ENCODE measurements at regions not wholly inside any gene's neighbourhood (a gene's known extent, or its start where the extent isn't known, plus 50 kb on each side); places are given as distances from the start of the nearest gene placed in this dataset.

- no peak overlapping the region for H3K4me3 ChIP-seq (ENCODE audit: low read length)
- no peak for DNase-seq (ENCODE audit: low read depth, low spot score)
Measured at GRCh38 chr1:229812148-229812547, 186.1 kb downstream of the URB2 start.

DNA sequence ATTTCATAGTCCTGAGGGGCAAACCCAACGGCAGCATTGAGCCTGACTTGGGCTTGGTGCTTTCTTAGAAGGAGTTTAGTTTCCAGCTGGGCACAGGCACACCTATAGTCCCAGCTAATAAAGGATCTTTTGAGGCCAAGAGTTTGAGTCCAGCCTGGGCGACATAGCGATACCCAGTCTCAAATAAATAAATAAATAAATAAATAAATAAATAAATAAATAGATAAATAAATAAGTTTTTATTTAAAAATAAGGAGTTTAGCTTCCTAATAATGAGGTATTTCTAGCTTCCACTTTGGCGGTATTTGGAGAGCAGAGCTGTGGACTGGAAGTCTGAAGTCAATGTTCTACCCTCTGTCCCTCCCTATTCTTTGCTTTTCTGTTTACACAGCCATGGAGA is 186.6 kb downstream of the URB2 start:
- DNase-seq (ENCODE audit: low read depth, low spot score): no peak

GRCh38 chr1:229815076-229815475 is 189.0 kb downstream of the URB2 start:
- H3K4me3 ChIP-seq (ENCODE audit: low read length): no peak overlapping the region
- no peak for DNase-seq (ENCODE audit: low read depth, low spot score)

More for the DNA sequence above, 186.6 kb downstream of the URB2 start:
- H3K4me3 ChIP-seq (ENCODE audit: low read length): no peak overlapping the region

- H3K4me3 ChIP-seq (ENCODE audit: low read length): no peak overlapping the region
- DNase-seq (ENCODE audit: low read depth, low spot score): no peak
Measured at GRCh38 chr1:229815961-229816360, 189.9 kb downstream of the URB2 start.

- H3K4me3 ChIP-seq (ENCODE audit: low read length): no peak overlapping the region
- DNase-seq (ENCODE audit: low read depth, low spot score): no peak
Measured at GRCh38 chr1:229817936-229818335, 191.9 kb downstream of the URB2 start.

DNA sequence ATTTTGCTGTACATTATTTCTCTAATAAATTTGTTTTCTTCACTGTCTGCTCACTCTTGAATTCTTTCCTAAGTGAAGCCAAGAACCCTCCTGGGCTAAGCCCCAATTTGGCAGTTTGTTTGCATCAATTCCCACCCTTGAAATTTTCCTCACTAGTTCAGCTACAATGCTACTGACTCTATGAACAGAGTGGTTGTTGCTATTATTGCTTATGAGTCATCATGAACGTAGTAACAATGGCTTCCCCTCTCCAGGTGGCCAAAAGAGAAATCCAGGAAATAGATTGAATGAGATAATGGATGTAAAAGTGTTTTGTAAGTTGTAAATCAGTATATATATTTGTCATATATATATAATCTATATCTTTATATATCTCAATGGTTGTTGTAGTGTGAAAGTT is 193.0 kb downstream of the URB2 start:
- H3K4me3 ChIP-seq (ENCODE audit: low read length): no peak overlapping the region
- no peak for DNase-seq (ENCODE audit: low read depth, low spot score)

DNA sequence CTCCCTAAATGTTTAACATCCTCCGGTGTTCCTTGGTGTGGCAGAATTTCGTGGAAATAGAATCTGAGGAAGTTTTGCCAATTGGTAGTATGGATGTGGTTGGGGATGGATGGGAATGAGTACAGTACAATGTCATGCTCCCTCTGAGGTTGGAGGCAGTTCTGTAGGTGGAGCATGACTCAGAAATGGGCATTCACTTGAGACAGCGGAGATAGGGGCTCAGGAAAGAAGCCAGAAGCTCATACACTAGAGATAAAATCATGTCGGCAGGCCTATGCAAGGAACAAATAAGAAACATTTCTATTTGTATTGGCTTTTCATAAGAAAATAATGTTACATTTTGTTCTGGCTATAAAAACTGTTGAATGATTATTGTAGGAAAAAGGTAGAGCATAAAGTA is 196.0 kb downstream of the URB2 start:
- H3K4me3 ChIP-seq (ENCODE audit: low read length): no peak overlapping the region
- DNase-seq (ENCODE audit: low read depth, low spot score): no peak

DNA sequence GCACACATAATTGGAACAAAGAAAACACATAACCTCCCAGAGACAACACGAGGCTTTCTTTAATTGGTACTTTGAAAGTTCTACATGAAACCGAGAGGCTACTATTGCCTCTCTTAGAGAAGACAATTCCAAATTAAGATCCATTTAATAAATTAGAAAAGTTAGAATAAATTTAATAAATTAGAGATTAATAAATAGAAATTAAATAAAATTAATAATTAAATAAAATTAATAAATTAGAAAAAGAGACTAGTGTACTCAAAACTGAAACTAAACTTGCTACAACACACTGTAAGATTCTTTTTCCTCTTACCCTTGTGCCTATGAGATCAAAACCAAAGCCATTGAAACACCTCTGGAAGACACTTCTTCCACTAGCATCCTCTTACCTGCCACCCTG is 199.0 kb downstream of the URB2 start:
- no peak overlapping the region for H3K4me3 ChIP-seq (ENCODE audit: low read length)
- DNase-seq (ENCODE audit: low read depth, low spot score): no peak

- no peak overlapping the region for H3K4me3 ChIP-seq (ENCODE audit: low read length)
- no peak for DNase-seq (ENCODE audit: low read depth, low spot score)
Measured at GRCh38 chr1:229828461-229828860, 202.4 kb downstream of the URB2 start.

DNA sequence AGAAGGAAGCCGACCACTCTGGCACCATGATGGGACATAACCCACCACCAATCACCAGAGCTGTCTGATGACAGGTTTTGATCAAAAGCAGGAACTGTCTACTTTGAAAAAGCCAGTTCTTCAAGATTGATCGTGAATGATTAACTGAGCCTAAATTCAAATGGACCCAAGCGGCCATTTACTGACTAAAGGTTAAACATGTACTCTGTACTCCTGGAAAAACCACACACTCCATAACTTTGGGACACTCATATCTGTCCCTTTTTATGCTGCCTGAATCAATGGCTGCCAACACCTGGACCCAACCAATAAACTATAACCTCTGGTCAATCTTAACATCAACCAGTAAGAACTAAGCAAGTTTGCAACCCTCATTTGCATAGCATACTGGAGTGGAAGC is 206.6 kb downstream of the URB2 start:
- no peak for DNase-seq (ENCODE audit: low read depth, low spot score)
- no peak overlapping the region for H3K4me3 ChIP-seq (ENCODE audit: low read length)

- no peak overlapping the region for H3K4me3 ChIP-seq (ENCODE audit: low read length)
- no peak for DNase-seq (ENCODE audit: low read depth, low spot score)
Measured at GRCh38 chr1:229834230-229834629, 208.2 kb downstream of the URB2 start.

GRCh38 chr1:229835226-229835625 is 209.2 kb downstream of the URB2 start:
- no peak overlapping the region for H3K4me3 ChIP-seq (ENCODE audit: low read length)
- no peak for DNase-seq (ENCODE audit: low read depth, low spot score)

DNA sequence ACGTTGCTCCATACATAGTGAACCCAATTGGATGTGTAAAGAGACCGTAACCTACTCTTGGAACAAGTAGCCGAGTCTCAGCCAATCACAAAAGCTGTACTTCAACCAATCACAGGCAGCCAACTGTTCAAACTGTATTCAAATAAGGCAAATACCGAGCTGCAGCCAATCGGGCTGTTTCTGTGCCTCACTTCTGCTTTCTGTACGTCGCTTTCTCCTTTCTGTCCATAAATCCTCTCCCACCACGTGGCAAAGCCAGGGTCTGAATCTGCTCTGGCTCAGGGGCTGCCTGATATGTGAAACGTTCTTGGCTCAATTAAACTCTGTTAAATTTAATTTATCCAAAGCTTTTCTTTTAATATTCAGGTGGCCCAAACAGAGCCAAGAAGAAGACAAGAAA is 210.3 kb downstream of the URB2 start:
- DNase-seq (ENCODE audit: low read depth, low spot score): no peak
- H3K4me3 ChIP-seq (ENCODE audit: low read length): no peak overlapping the region

- DNase-seq (ENCODE audit: low read depth, low spot score): no peak
- H3K4me3 ChIP-seq (ENCODE audit: low read length): no peak overlapping the region
Measured at GRCh38 chr1:229838204-229838603, 212.2 kb downstream of the URB2 start.

DNA sequence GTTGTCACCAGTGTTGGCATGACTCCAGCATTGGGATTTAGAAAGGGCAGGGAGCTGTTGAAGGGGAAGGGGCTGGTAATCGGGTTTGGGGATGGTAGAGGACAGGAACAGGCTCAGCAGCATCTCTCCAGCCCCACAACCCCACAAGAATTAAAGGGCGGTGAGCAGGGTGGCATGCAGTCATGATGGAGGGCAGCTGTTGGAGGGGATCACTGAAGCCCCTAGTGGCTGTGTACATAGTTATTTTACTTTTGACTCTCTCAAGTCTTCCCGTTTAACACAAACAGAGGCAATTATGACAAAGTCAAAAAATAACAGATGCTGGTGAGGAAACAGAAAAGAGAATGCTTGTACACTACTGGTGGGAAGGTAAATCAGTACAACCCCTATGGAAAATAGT is 213.8 kb downstream of the URB2 start:
- H3K4me3 ChIP-seq (ENCODE audit: low read length): no peak overlapping the region
- no peak for DNase-seq (ENCODE audit: low read depth, low spot score)

- DNase-seq (ENCODE audit: low read depth, low spot score): no peak
- H3K4me3 ChIP-seq (ENCODE audit: low read length): no peak overlapping the region
Measured at GRCh38 chr1:229841230-229841629, 215.2 kb downstream of the URB2 start.

DNA sequence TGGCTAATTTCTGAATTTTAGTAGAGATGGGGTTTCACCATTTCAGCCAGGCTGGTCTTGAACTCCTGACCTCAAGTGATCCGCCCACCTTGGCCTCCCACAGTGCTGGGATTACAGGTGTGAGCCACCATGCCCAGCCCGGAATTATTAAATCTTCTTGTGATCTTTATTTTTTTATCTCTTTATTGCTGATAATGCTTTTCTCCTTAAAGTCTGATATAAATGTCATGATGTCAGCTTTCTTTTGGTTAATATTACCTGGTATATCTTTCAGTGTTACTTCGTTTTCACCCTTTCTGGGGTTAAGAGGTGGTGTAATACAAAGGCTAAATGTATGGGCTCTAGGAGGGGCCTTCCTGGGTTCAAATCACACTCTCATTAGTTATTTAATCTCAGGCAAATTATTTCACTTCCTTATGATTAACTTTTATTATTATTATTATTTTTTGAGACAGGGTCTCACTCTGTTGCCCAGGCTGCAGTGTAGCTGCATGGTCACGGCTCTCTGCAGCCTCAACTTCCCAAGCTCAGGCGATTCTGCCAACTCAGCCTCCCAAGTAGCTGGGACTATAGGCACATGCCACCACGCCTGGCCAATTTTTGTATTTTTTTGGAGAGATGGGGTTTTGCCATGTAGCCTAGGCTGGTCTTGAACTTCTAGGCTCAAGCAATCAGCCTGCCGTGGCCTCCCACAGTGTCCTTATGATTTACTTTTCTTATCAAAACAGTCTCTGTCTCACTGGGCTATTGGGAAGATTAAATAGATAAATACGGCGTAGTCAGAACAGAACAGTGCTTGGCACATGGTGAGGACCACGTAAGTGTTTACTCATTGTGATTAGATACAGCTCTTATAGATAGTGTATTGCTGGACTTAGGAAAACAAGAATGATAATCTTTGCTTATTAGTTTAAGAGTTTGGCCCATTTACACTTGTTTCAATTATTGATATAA is 216.5 kb downstream of the URB2 start:
- no peak overlapping the region for H3K4me3 ChIP-seq (ENCODE audit: low read length)
- DNase-seq (ENCODE audit: low read depth, low spot score): no peak

DNA sequence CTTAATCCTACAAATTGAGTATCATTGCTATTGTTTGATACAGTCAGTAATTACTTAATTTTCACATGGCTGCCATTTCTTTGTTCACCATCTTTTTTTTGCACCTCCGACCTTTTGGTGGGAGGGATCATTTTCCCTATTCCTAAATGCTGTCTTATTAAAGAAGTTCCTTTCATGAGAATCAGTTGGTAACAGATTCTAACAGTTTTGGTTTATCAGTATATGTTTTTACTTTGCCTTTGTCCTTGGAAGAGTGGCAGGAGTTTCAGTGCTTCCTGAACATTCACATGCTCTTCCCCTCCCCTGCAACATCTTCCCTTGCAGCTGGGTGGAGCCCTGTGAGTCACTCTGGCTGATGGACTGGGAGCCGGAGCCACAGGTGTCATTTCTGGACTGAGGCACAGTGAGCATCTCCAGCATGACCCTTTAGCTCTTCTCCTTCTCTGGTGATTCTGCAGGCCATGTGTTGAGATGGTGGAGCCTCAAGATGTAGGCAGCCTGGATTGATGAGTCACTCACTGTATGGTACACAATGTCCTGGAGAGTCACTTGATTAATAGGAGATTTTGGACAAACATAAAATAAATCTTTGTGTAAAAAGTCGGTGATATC is 217.7 kb downstream of the URB2 start:
- no peak for DNase-seq (ENCODE audit: low read depth, low spot score)

DNA sequence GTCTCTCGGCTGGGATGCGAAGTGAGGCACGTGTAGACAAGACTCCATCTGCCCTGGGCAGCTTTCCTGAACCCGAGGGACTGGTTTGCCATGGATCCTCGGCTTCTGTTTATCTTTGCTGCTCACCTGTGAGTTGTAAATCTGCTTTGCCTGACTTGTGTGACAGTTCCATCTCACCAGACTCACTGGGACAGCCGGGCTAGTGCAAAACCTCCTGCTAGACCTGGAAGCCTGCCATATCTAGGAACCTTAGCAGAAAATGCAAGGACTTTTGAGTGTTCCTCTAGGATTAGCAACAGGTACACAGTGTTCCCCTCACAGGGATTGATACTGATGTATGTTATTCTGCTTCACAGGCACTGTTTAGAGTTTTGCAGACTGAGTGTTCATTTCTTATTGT is 218.6 kb downstream of the URB2 start:
- no peak overlapping the region for H3K4me3 ChIP-seq (ENCODE audit: low read length)
- no peak for DNase-seq (ENCODE audit: low read depth, low spot score)

More for the DNA sequence above, 217.7 kb downstream of the URB2 start:
- H3K4me3 ChIP-seq (ENCODE audit: low read length): no peak overlapping the region

GRCh38 chr1:229845410-229846138 is 219.5 kb downstream of the URB2 start:
- H3K4me3 ChIP-seq (ENCODE audit: low read length): no peak overlapping the region
- no peak for DNase-seq (ENCODE audit: low read depth, low spot score)

Measured in Jurkat, Clone E6-1 (cell line).